Right cardiac atrium (tissue), 5 donors: ENCODE measurements at regions not wholly inside any gene's neighbourhood (a gene's known extent, or its start where the extent isn't known, plus 50 kb on each side); places are given as distances from the start of the nearest gene placed in this dataset.
A peak's percentile ranks its signal among the peaks of the same experiment; 100 is the strongest.

Experiments
- ATAC-seq, 2 donors: fragments of 200-7000 bp; cut with Tn5 transposase; one replicate each; pipeline versions ENCODE4 v1.8.0 to v1.9.1; 2020; ENCODE audit warnings: moderate library complexity in 2 of 2, mild to moderate bottlenecking in 1 of 2
- DNase-seq, 3 donors: peaks; one replicate each; pipeline ENCODE4 v3.0.0-alpha.2; 2020
- H3K27ac ChIP-seq: one replicate; pipeline ENCODE4 v1.5.1; 2013; ENCODE audit warnings: mild to moderate bottlenecking, low read length, control low read depth, moderate library complexity
- H3K27me3 ChIP-seq: one replicate; pipeline ENCODE4 v1.6.1; 2013; ENCODE audit not compliant: control insufficient read depth, insufficient read depth
- H3K4me1 ChIP-seq: one replicate; pipeline ENCODE4 v1.6.1; 2013; ENCODE audit warnings: low read length; ENCODE audit not compliant: control insufficient read depth, insufficient read depth
- H3K4me3 ChIP-seq: one replicate; pipeline ENCODE4 v1.5.1; 2013; ENCODE audit warnings: low read length, control low read depth
- H3K9me3 ChIP-seq: one replicate; pipeline ENCODE4 v1.6.1; 2013; ENCODE audit warnings: low read length; ENCODE audit not compliant: control insufficient read depth
- WGBS: extraction: QIAGEN DNeasy Blood & Tissue Kit; methylation state at CpG from one replicate; pipeline ENCODE4 v1.1.7; 2013; 5-methylcytosine and 5-hydroxymethylcytosine counted together
- intact Hi-C, 4 donors: fragments of 100-400 bp; cut with DNase I; formaldehyde crosslinking; loops; one replicate each; pipeline versions ENCODE4 v1.11.0 to v1.14.0; 2022 to 2023
- donor health status: healthy with polysubstance abuse.
- donor health status: DM: no; HTN: yes; CAD: no.
- donor health status: DM: no; HTN: no; CAD: no.
- donor health status: DM: no; HTN: yes; CAD: no; lungs with severe emphysema.
- donor health status: DM: yes; HTN: yes; CAD: no.

- peak in 1 of 2 donors; percentile 77 for ATAC-seq
- no peak for DNase-seq
- intact Hi-C loops, result no loop called here
These were observed 111.4 kb downstream of the COPS8 start for GRCh38 chr2:237196866-237197618.

GRCh38 chr2:237198164-237198855 lies 112.6 kb downstream of the COPS8 start:
- 66% methylated on average over 2 of the region's 2 CpGs for WGBS
- no peak for DNase-seq
- no peak overlapping the region for H3K4me3 ChIP-seq
- intact Hi-C loops, result no loop called here
- H3K27ac ChIP-seq, result no peak overlapping the region
- no peaks in the 10 kb centered on the region for H3K27me3 ChIP-seq
- no peak for ATAC-seq
- no peaks in the 10 kb centered on the region for H3K9me3 ChIP-seq
- peaks cover 2% of the 10 kb centered on the region for H3K4me1 ChIP-seq

More at GRCh38 chr2:237196866-237197618, 111.4 kb downstream of the COPS8 start:
- no peaks in the 10 kb centered on the region for H3K9me3 ChIP-seq
- no peak overlapping the region for H3K4me3 ChIP-seq
- H3K27ac ChIP-seq, result no peak overlapping the region
- 80% methylated on average over 6 of the region's 6 CpGs for WGBS
- H3K27me3 ChIP-seq, result no peaks in the 10 kb centered on the region
- peaks cover 2% of the 10 kb centered on the region for H3K4me1 ChIP-seq

- Histone ChIP-seq H3K27me3 (no peaks in the 10 kb centered on the region), H3K9me3 (no peaks in the 10 kb centered on the region), H3K4me1 (peaks cover 2% of the 10 kb centered on the region), H3K4me3 (no peak overlapping the region), H3K27ac (no peak overlapping the region)
- no peak for ATAC-seq
- DNase-seq, result no peak
- WGBS, result 66% methylated on average over 1 of the region's 1 CpG
- intact Hi-C loops, result no loop called here
These were observed 113.4 kb downstream of the COPS8 start for GRCh38 chr2:237199082-237199481.

- Histone ChIP-seq H3K27me3 (no peaks in the 10 kb centered on the region), H3K27ac (no peak overlapping the region), H3K9me3 (no peaks in the 10 kb centered on the region), H3K4me3 (no peak overlapping the region), H3K4me1 (peaks cover 2% of the 10 kb centered on the region)
- intact Hi-C loops, result no loop called here
- WGBS, result 90% methylated on average over 2 of the region's 2 CpGs
- ATAC-seq (no peak), DNase-seq (no peak)
These were observed 113.9 kb downstream of the COPS8 start for GRCh38 chr2:237199577-237199976.

- intact Hi-C loops, result no loop called here
- WGBS, result 96% methylated on average over 7 of the region's 7 CpGs
- no peak overlapping the region for H3K4me3 ChIP-seq
These were observed 114.8 kb downstream of the COPS8 start for GRCh38 chr2:237200462-237200861.

GRCh38 chr2:237201461-237202287 lies 116.0 kb downstream of the COPS8 start:
- 68% methylated on average over 14 of the region's 14 CpGs for WGBS
- Histone ChIP-seq H3K9me3 (no peaks in the 10 kb centered on the region), H3K27ac (peak overlapping the region; percentile 27), H3K27me3 (no peaks in the 10 kb centered on the region), H3K4me3 (no peak overlapping the region), H3K4me1 (peaks cover 2% of the 10 kb centered on the region)
- intact Hi-C loops, result no loop called here
- peak in 2 of 3 donors; percentile 57 to 70 for DNase-seq
- peak; percentile 48 to 80 for ATAC-seq

More at GRCh38 chr2:237200462-237200861, 114.8 kb downstream of the COPS8 start:
- DNase-seq (no peak), ATAC-seq (no peak)
- Histone ChIP-seq H3K4me1 (peaks cover 2% of the 10 kb centered on the region), H3K27me3 (no peaks in the 10 kb centered on the region), H3K27ac (no peak overlapping the region), H3K9me3 (no peaks in the 10 kb centered on the region)

GRCh38 chr2:237202288-237203030 lies 116.8 kb downstream of the COPS8 start:
- no peak overlapping the region for H3K27ac ChIP-seq
- 91% methylated on average over 13 of the region's 13 CpGs for WGBS
- no peaks in the 10 kb centered on the region for H3K9me3 ChIP-seq
- no peaks in the 10 kb centered on the region for H3K27me3 ChIP-seq
- no peak for DNase-seq
- H3K4me3 ChIP-seq, result no peak overlapping the region
- no peak for ATAC-seq
- peaks cover 2% of the 10 kb centered on the region for H3K4me1 ChIP-seq
- intact Hi-C loops, result no loop called here

- WGBS, result 52% methylated on average over 8 of the region's 8 CpGs
- intact Hi-C loops, result no loop called here
- H3K27ac ChIP-seq, result no peak overlapping the region
These were observed 119.4 kb downstream of the COPS8 start for GRCh38 chr2:237205043-237205541.

GRCh38 chr2:237205561-237205971 lies 119.9 kb downstream of the COPS8 start:
- Histone ChIP-seq H3K4me3 (no peak overlapping the region), H3K27ac (no peak overlapping the region), H3K27me3 (no peaks in the 10 kb centered on the region), H3K9me3 (no peaks in the 10 kb centered on the region), H3K4me1 (peaks cover 2% of the 10 kb centered on the region)
- intact Hi-C loops, result no loop called here
- ATAC-seq, result no peak
- WGBS, result 50% methylated on average over 8 of the region's 8 CpGs
- no peak for DNase-seq

More at GRCh38 chr2:237205043-237205541, 119.4 kb downstream of the COPS8 start:
- Histone ChIP-seq H3K4me1 (peaks cover 2% of the 10 kb centered on the region), H3K27me3 (no peaks in the 10 kb centered on the region), H3K4me3 (no peak overlapping the region), H3K9me3 (no peaks in the 10 kb centered on the region)
- no peak for DNase-seq
- ATAC-seq, result no peak

- WGBS, result 23% methylated on average over 7 of the region's 7 CpGs
- peaks cover 2% of the 10 kb centered on the region for H3K4me1 ChIP-seq
- peak; percentile 93 to 96 (median 93) for DNase-seq
- no peaks in the 10 kb centered on the region for H3K9me3 ChIP-seq
- no peaks in the 10 kb centered on the region for H3K27me3 ChIP-seq
- peak; percentile 89 to 93 for ATAC-seq
- H3K4me3 ChIP-seq, result no peak overlapping the region
- intact Hi-C loops, result no loop called here
- peak overlapping the region; percentile 92 for H3K27ac ChIP-seq
These were observed 122.0 kb downstream of the COPS8 start for GRCh38 chr2:237207646-237208045.
